ENCODE measurements at regions not wholly inside any gene's neighbourhood (a gene's known extent, or its start where the extent isn't known, plus 50 kb on each side); places are given as distances from the start of the nearest gene placed in this dataset.

DNA sequence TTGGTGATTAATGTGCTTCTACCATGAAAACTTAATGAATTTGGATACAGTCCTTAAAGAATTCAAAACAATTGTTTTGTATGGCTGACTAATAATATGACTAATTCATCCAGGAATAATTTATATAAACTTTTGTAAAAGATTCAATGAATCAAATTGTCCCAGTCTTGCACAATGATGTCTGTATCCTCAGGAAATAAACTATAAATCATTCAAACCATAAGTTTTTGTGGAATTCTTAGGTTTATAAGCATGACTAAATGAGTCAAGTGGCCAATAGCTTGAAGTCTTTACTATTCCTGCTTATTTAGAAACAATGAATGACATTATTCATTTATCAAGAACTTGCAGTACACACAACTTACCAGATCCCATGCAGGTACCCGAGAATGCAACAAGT, 935.0 kb upstream of the INTU start:
- TF ChIP-seq, protein P1, sequence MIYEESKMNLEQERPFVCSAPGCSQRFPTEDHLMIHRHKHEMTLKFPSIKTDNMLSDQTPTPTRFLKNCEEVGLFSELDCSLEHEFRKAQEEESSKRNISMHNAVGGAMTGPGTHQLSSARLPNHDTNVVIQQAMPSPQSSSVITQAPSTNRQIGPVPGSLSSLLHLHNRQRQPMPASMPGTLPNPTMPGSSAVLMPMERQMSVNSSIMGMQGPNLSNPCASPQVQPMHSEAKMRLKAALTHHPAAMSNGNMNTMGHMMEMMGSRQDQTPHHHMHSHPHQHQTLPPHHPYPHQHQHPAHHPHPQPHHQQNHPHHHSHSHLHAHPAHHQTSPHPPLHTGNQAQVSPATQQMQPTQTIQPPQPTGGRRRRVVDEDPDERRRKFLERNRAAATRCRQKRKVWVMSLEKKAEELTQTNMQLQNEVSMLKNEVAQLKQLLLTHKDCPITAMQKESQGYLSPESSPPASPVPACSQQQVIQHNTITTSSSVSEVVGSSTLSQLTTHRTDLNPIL (CRISPR knock-in tag; IDR thresholded peaks at IDR 0.05; ENCODE audit: low read depth): no peak
- TF ChIP-seq, protein P2, sequence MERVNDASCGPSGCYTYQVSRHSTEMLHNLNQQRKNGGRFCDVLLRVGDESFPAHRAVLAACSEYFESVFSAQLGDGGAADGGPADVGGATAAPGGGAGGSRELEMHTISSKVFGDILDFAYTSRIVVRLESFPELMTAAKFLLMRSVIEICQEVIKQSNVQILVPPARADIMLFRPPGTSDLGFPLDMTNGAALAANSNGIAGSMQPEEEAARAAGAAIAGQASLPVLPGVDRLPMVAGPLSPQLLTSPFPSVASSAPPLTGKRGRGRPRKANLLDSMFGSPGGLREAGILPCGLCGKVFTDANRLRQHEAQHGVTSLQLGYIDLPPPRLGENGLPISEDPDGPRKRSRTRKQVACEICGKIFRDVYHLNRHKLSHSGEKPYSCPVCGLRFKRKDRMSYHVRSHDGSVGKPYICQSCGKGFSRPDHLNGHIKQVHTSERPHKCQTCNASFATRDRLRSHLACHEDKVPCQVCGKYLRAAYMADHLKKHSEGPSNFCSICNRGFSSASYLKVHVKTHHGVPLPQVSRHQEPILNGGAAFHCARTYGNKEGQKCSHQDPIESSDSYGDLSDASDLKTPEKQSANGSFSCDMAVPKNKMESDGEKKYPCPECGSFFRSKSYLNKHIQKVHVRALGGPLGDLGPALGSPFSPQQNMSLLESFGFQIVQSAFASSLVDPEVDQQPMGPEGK (CRISPR knock-in tag; IDR thresholded peaks at IDR 0.05; ENCODE audit: borderline replicate concordance): no peak
- TF ChIP-seq, protein P3, sequence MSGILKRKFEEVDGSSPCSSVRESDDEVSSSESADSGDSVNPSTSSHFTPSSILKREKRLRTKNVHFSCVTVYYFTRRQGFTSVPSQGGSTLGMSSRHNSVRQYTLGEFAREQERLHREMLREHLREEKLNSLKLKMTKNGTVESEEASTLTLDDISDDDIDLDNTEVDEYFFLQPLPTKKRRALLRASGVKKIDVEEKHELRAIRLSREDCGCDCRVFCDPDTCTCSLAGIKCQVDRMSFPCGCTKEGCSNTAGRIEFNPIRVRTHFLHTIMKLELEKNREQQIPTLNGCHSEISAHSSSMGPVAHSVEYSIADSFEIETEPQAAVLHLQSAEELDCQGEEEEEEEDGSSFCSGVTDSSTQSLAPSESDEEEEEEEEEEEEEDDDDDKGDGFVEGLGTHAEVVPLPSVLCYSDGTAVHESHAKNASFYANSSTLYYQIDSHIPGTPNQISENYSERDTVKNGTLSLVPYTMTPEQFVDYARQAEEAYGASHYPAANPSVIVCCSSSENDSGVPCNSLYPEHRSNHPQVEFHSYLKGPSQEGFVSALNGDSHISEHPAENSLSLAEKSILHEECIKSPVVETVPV (CRISPR knock-in tag; IDR thresholded peaks at IDR 0.05): no peak
- TF ChIP-seq RARB (CRISPR knock-in tag; IDR thresholded peaks at IDR 0.05): no peak
- no peak for TF ChIP-seq ZC3H10 (CRISPR knock-in tag; IDR thresholded peaks at IDR 0.05)
- TF ChIP-seq SNAI2 (CRISPR knock-in tag; IDR thresholded peaks at IDR 0.05): no peak
- no peak for TF ChIP-seq ZFP3 (CRISPR knock-in tag; IDR thresholded peaks at IDR 0.05)
- no peak for TF ChIP-seq ESRRG (CRISPR knock-in tag; IDR thresholded peaks at IDR 0.05)
- no peak for TF ChIP-seq TCF4 (CRISPR knock-in tag; IDR thresholded peaks at IDR 0.05; ENCODE audit: borderline replicate concordance)
- no peak for TF ChIP-seq BACH2 (CRISPR knock-in tag; IDR thresholded peaks at IDR 0.05; ENCODE audit: borderline replicate concordance)
- TF ChIP-seq, protein P4, sequence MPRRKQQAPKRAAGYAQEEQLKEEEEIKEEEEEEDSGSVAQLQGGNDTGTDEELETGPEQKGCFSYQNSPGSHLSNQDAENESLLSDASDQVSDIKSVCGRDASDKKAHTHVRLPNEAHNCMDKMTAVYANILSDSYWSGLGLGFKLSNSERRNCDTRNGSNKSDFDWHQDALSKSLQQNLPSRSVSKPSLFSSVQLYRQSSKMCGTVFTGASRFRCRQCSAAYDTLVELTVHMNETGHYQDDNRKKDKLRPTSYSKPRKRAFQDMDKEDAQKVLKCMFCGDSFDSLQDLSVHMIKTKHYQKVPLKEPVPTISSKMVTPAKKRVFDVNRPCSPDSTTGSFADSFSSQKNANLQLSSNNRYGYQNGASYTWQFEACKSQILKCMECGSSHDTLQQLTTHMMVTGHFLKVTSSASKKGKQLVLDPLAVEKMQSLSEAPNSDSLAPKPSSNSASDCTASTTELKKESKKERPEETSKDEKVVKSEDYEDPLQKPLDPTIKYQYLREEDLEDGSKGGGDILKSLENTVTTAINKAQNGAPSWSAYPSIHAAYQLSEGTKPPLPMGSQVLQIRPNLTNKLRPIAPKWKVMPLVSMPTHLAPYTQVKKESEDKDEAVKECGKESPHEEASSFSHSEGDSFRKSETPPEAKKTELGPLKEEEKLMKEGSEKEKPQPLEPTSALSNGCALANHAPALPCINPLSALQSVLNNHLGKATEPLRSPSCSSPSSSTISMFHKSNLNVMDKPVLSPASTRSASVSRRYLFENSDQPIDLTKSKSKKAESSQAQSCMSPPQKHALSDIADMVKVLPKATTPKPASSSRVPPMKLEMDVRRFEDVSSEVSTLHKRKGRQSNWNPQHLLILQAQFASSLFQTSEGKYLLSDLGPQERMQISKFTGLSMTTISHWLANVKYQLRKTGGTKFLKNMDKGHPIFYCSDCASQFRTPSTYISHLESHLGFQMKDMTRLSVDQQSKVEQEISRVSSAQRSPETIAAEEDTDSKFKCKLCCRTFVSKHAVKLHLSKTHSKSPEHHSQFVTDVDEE (CRISPR knock-in tag; IDR thresholded peaks at IDR 0.05): no peak
- no peak for TF ChIP-seq TOX (CRISPR knock-in tag; IDR thresholded peaks at IDR 0.05; ENCODE audit: borderline replicate concordance)
